OCI-LY7 (cell line): ENCODE measurements at regions not wholly inside any gene's neighbourhood (a gene's known extent, or its start where the extent isn't known, plus 50 kb on each side); places are given as distances from the start of the nearest gene placed in this dataset.

Experiments used
- CTCF ChIP-seq: fragments of 200-600 bp; sonication (generic); conservative IDR thresholded peaks from 2 replicates; pipeline ENCODE4 v1.5.1; 2014; ENCODE audit warnings: mild to moderate bottlenecking, antibody characterized with exemption, low read length, moderate library complexity, mixed read lengths
- EZH2phosphoT487 ChIP-seq: fragments of 200-600 bp; sonication (generic); IDR thresholded peaks from 2 replicates; pipeline ENCODE4 v1.6.1; 2018; ENCODE audit warnings: low read depth, borderline replicate concordance, mild to moderate bottlenecking, mixed run types, antibody characterized with exemption, low read length, moderate library complexity, mixed read lengths

- TF ChIP-seq CTCF (no peak), EZH2phosphoT487 (no peak)
Observed at GRCh38 chr2:51995293-51995692, 963.4 kb upstream of the NRXN1 start.
